GM20431 (cell line): ENCODE measurements at regions not wholly inside any gene's neighbourhood (a gene's known extent, or its start where the extent isn't known, plus 50 kb on each side); places are given as distances from the start of the nearest gene placed in this dataset.
"Not testable (repeated sequence)": the region's sequence is repeated elsewhere in the genome, so short reads cannot be mapped to it uniquely, and the experiment has no call there.

Experiments used
- in situ Hi-C: fragments of 300-500 bp; cut with MseI, MboI; formaldehyde crosslinking; loops from one replicate; pipeline ENCODE4 v1.15.0; 2020; ENCODE audit warnings: low sequenced_read_pairs; ENCODE audit not compliant: unreplicated experiment

DNA sequence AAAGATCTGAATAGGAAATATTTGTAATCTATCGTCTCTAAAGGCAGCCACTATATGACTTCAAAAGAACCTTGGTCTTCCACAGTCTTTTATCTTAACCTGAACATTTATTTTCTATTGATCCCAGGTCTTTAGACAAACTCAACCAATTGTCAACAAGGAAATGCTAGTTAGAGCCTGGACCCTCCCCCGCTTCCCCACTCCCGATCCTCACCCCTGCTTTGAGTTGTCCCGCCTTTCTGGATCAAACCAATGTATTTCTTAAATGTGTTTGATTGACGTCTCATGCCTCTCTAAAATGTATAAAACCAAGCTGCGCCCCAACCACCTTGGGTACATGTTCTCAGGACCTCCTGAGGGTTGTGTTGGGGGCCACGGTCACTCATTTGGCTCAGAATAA, 506.6 kb downstream of the RPIA start:
- in situ Hi-C loops, result not testable (repeated sequence)

DNA sequence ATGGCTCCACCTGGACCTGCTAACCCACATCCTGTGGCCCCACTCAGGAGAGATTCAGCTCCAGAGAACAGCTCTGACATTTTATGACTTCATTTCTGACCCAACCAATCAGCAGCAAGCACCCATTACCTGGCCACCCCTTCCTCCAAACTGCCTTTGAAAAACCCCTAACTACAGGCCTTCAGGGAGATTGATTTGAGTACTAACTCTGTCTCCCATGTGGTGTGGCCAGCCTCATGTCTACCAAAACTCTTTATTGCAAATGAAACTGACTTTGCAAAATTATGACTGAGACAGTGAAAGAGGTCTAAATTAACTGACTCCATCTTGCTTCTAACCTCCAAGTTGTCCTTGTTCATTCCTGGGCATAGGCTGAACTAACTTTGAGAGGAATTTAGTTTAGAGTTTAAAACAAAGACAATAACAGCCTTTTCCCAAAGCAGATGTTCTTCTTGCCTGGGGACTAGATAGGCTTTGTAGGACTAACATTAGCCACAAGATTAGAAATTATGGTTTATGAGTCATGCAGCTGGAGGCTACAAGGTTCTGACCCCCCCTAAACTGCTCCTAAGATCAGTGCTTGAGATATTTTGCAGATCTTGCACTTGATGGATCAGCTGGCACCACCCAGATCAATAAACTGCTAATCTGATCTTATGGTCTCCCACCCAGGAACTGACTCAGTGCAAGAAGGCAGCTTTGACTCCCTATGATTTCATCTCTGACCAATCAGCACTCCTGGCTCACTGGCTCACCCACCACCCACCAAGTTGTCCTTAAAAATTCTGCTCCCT, 508.2 kb downstream of the RPIA start:
- in situ Hi-C loops, result not testable (repeated sequence)

DNA sequence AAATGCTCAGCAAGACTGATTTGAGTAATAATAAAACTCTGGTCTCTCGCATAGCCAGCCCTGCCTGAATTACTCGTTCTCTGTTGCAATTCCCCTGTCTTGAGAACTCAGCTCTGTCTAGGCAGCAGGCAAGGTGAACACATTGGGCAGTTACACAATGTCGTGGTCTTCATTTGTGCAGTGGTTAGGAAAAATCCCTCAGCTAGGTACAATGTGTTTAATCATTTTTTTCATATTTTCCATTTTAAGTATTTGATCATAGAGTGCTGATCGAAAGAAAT, 508.7 kb downstream of the RPIA start:
- in situ Hi-C loops, result not testable (repeated sequence)

DNA sequence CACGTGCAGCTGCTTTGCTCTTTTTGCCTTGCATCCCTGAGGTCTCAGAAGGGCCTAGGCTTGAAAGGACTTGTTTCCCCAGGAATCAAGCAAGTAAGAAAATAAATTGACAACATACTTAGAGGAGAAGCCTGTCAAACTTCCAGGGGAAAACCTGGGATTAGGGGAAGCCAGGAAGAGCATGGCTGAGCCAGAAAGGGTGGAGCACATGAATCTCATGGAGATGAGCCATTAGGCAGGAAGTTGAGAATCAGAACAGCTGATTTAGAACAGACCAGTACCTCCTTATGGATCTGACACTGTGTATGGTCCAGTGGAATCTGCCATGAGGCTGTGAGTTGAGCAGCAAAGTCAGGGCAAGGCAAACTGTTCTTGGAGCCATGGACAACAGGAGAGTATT, 511.0 kb downstream of the RPIA start:
- in situ Hi-C loops, result not testable (repeated sequence)

DNA sequence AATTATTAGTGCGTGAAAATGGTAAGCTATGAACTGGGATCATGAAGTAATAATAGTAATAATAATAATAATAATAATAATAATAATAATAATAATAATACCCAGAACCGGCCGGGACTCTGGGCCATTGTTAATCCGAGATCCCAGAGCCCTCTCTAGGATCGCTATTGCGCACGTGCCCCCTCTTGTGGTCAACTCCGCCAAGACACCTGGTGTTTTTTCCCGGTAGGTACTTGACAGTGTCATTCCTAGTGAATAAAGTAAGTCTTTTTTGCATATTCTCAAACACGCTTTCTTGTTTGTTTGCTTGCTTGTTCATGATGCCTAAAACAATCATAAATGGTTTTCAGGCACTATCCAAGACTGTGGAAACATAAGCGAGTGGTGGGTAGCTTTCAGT, 513.7 kb downstream of the RPIA start:
- in situ Hi-C loops, result not testable (repeated sequence)

DNA sequence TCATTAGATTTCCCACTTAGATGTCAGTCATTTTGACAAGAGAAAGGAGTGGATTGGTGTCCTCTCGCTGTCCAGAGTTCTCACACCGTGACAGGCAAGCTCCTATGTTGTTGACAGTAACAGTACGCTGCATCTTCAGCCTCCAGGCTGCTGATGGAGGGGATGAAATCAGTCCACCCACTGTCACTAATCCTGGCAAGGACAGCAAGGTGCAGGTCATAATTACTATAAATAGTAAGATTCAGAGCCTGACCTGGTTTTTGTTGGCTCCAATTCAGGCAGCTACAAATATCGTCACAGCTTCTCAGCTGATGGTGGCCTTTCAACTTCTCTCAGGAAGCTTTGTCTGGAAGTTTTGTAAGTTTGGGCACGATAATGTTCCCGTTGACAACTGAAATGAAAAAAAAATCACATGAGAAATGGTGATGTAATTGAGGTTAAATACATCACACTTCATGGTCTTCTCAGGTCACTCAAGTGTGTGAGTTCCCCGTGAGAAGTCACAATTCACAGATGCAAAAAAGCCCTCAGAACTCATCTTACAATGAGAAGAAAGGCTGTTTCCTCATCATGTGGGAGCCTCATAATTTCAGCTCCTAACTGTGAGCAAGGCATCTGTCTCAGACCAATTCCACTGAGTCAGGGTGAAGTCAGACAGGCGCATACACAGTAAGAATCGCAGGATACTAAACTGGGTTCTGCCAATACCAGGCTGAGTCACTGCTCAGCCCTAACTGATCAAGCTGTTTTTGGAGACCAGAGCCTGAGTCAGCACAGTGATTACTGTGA, 516.9 kb downstream of the RPIA start:
- in situ Hi-C loops, result not testable (repeated sequence)

DNA sequence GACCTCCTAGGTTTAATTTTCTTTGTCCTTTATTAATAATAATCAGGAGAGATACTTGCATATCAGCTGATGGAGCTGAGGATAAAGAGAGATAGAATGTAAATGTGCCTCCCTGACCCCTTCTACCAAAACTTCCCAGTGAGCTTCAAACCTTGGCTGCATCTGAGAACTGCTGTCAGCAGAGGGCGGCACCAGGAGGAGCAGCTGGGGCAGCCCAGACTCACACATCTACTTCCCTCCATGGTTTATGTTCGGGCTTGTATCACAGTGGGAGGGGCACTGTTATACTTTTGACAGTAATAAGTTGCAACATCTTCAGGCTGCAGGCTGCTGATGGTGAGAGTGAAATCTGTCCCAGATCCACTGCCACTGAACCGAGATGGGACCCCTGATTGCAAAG, 521.7 kb downstream of the RPIA start:
- in situ Hi-C loops, result not testable (repeated sequence)

DNA sequence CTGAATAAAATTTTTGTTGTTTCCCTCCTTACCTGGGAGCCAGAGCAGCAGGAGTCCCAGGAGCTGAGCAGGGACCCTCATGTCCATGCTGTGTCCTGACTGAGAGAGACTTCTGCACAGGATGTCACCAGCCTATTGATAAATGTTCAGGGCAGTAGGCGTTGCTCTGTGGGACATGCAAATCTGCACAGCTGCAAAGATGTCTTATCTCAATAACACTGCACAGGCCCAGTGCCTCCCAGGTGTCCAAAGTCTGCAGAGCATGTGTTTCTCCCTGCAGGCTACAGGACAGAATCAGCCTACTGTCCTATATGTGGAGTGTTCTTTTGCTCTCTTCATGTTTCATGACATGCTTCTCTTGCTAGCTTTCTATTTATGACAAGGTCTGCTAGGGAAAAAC, 522.3 kb downstream of the RPIA start:
- in situ Hi-C loops, result not testable (repeated sequence)

DNA sequence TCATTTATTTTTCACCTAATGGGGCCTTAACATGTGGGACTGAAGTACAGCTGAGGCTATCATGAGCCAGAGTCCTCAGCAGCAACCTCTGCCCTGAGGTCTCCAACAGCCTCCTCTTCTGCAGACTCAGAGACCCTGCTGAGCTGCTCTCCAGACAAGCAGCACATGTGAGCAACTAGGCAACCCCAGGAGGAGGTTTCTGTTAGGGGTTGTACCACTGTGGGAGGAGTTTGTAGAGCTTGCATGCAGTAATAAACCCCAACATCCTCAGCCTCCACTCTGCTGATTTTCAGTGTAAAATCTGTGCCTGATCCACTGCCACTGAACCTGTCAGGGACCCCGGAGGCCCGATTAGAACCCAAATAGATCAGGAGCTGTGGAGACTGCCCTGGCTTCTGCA, 530.0 kb downstream of the RPIA start:
- in situ Hi-C loops, result not testable (repeated sequence)

DNA sequence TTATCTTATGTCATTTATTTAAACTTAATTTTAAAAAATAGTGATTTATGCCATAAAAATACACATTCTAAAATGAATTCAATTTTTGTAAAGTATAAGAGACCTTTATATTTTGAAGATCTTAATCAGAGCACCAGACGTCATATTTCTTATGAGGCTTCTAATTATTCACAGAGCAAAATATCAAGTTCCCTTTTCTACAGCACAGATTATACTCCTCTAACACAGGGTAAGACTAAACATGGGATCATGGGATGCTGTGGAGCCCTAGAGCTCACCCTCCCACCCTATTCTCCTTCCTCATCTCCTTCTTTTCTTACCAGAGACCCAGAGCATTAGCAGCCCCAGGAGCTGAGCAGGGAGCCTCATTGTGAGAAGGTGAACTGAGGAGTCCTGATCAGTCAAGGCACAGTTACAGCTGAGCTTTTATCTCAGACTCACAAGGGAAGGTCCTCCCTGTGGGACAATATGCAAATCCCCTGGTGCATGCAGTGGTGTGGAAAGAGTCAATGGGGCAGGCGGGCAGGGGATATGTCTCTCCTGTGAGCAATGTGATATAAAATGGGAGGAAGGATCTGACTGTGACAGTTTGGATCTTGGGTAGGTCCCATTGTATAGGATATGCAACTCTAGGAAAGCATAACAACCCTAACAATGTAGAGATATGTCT, 530.7 kb downstream of the RPIA start:
- in situ Hi-C loops, result not testable (repeated sequence)

DNA sequence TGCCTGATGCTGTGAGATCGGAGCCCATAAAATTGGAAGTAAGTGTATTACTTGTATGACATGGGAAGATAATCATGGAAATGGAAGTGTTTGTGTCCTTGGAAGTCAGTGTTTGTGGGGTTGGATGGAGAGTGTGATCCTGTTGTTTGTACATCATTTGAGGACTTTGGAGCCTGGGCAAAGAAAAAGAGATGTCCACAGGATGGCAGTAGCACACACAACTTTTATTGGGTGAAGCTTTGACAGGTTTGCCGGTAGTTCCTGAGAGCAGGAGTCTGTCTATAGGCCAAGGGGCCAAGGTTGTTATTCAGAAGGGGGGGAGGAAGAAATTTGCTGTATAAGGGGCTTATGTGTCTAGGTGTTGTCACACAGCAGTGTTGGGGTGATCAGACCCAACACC, 533.3 kb downstream of the RPIA start:
- in situ Hi-C loops, result not testable (repeated sequence)

DNA sequence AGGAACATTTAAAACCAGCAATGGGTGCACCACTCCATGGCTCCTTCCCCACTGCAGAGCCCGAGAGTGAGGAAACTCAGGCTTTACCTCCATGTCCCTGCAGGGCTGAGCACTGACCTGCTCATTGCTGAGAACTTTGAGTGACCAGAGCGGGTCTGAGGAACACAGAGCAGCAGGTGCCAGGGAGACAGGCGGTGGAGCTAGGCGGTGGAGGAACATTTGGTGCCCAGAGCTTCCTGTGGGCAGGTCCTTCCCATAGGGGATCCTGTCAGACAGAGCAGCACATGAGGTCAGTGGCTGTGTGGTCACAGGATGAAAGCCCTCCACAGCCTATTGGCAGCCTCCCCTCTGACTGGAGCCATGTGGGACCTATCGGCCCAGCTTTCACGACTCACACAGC, 538.5 kb downstream of the RPIA start:
- in situ Hi-C loops, result not testable (repeated sequence)

DNA sequence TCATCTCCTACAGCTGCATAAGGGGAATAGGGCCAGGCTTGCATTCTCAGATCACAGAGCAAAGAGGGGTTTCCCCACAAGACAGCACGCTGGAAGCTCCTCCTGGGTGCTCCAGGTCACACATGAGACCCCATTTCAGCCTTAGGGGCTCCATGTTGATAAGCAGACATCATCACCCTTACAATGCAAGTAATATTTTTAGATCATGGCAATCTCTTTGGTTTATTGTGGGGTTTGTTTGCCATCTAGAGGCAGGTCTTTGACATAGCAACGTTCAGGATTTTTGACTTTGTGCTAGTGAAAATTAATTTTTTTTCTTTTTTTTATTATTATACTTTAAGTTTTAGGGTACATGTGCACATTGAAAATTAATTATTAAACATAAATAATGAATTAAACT, 539.8 kb downstream of the RPIA start:
- in situ Hi-C loops, result not testable (repeated sequence)

DNA sequence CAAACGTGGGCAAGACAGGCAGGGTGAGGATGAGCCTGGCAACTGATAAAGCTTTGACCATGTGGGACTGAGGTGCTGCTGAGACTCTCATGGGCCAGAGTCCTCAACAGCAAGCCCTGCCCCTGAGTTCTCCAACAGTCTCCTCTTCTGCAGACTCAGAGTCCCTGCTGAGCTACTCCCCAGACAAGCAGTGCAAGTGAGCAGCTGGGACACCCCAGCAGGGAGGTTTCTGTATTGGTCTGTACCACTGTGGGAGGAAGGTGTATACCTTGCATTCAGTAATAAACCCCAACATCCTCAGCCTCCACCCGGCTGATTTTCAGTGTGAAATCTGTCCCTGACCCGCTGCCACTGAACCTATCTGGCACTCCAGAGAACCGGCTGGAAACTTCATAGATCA, 542.5 kb downstream of the RPIA start:
- in situ Hi-C loops, result not testable (repeated sequence)

DNA sequence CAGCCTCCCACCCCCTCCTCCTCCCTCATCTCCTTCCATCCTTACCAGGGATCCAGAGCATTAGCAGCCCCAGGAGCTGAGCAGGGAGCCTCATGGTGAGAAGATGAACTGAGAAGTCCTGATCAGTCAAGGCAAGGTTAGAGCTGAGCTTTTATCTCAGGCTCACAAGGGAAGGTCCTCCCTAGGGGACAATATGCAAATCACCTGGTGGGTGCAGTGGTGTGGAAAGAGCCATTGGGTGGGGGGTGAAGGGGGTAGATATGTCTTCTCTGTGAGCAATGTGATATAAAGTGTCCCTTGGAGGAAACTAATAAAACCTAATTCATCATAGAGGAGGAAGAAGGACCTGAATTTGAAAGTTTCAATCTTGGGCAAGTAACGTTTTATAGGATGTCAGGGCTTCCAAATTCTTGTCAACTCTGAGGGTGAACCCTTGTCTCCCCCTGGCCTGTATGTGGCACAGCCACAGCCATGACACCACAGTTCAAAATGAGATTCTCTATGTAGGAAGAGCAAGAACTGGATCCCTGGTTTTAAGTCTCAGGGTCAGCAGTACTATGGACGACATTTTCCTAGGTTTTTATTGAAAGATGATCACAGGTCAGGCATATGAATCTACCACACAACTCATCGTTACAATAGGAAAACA, 543.5 kb downstream of the RPIA start:
- in situ Hi-C loops, result not testable (repeated sequence)

DNA sequence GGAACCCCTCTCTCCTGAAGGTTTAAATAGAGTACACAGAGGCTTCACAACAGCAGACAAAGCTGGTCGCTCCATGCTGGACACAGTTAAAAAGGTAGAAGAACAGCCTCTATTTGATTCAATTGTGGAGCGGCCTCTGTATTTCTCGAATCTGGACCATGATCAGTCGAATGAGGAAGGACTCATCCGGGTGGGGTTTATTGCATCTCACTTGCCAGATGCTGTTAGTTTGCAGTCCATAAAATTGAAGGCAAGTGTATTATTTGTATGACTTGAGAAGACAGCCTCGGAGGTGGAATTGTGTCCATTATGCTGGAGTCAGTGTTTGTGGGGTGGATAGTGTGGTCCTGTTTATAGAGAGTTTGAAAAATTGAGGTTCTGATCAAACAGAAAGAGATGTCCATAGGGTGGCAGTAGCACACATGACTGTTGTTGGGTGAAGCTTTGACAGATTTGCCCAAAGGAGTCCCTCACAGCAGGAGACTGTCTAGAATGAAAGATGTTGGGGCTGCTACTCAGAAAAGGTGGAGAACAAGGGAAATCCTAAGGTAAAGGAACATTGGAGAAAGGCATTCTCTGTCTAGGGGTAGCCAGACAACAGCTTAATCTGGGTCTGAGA, 545.5 kb downstream of the RPIA start:
- in situ Hi-C loops, result not testable (repeated sequence)

DNA sequence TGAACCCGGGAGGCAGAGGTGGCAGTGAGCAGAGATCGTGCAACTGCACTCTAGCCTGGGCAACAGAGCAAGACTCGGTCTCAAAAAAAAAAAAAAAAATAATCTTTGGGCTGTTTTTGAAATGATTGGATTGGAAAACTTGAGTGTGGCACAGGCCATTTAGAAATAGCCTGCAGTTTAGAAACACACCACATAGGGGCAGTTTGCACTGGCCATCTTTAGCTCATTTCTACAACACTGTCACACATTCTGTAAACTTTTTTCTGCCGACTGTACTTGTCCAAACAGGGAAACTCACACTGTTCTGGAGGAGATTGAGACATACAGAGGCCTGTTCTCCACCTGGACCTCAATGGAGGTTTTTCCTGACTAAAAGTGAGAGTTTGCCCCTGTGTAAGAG, 546.3 kb downstream of the RPIA start:
- in situ Hi-C loops, result not testable (repeated sequence)

DNA sequence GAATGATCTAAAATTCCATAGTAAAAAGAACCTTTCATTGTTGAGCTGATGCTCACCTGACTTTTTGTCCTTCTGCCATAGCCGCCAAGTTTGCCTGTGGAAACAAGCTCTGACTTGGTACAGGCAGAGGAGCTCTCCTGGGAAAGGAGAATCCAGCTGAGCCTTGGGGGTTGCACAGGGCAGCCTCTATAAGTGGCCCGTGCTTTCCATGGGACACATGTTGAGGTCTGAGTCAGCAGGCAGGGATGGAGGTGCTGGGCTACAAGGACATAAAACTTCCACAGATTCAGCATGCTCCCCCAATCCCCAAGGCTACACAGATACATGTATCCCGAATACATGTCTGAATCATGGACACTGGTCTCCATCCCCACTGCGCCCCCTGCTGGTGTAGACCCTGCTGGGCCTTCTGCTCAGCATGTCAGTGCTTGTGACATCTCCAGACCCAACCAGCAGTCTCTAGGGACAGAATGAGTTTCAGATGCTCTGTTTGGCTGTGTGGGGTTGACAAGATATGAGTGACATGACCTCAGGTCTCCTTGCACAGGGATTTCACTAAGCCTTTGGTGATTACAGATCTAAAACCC, 551.7 kb downstream of the RPIA start:
- in situ Hi-C loops, result not testable (repeated sequence)

DNA sequence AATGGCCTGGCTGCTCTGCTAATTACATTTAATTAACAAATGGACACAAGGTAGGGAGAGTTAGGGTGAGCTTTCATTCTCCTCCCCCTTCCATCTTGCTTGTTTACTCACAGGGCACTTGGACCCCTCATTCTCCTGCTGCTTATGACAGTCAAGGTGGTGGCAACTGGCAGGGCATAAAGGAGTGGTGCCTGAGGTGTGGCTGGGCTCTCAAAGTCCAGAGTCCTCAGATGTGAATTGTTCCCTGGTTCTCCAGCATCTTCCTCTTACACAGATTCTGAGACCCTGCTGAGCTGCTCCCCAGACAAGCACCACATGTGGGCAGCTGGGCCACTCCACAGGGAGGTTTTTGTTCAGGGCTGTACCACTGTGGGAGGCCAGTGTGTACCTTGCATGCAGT, 552.9 kb downstream of the RPIA start:
- in situ Hi-C loops, result not testable (repeated sequence)

DNA sequence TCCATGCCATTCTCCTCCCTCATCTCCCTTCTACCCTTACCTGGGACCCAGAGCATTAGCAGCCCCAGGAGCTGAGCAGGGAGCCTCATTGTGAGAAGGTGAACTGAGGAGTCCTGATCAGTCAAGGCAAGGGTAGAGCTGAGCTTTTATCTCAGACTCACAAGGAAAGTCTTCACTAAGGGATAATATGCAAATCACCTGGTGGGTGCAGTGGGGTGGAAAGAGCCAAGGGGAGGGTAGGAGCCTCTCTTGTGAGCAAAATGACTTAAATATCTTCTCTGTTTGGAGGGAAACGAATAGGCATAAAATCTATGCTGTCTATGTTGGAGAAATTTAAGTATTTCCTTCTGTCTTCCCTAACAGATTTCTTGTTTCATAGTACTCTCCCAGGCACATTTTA, 554.0 kb downstream of the RPIA start:
- in situ Hi-C loops, result not testable (repeated sequence)
